HG02763 (cell line): ENCODE measurements at regions not wholly inside any gene's neighbourhood (a gene's known extent, or its start where the extent isn't known, plus 50 kb on each side); places are given as distances from the start of the nearest gene placed in this dataset.

Experiments used
- ATAC-seq: cut with Tn5 transposase; IDR thresholded peaks from one replicate; pipeline ENCODE4 v1.9.1; 2021; ENCODE audit warnings: mild to moderate bottlenecking, moderate library complexity; ENCODE audit not compliant: unreplicated experiment

- ATAC-seq: no peak
Observed at GRCh38 chr11:112507281-112507680, 246.6 kb upstream of the PLET1 start.

- ATAC-seq: no peak
Observed at GRCh38 chr11:112508750-112509149, 248.1 kb upstream of the PLET1 start.

- ATAC-seq: no peak
Observed at GRCh38 chr11:112509300-112509699, 248.6 kb upstream of the PLET1 start.

GRCh38 chr11:112511271-112511670 lies 250.6 kb upstream of the PLET1 start:
- no peak for ATAC-seq

- ATAC-seq: no peak
Observed at GRCh38 chr11:112511911-112512310, 251.3 kb upstream of the PLET1 start.

GRCh38 chr11:112513417-112513816 lies 252.8 kb upstream of the PLET1 start:
- no peak for ATAC-seq

- ATAC-seq: no peak
Observed at GRCh38 chr11:112514011-112514740, 253.5 kb upstream of the PLET1 start.

- ATAC-seq: no peak
Observed at GRCh38 chr11:112516261-112516660, 255.6 kb upstream of the PLET1 start.

GRCh38 chr11:112516755-112517154 lies 256.1 kb upstream of the PLET1 start:
- no peak for ATAC-seq

- ATAC-seq: no peak
Observed at GRCh38 chr11:112518371-112518770, 257.7 kb upstream of the PLET1 start.

GRCh38 chr11:112519751-112520150 lies 259.1 kb upstream of the PLET1 start:
- ATAC-seq: no peak

- no peak for ATAC-seq
Observed at GRCh38 chr11:112520354-112520753, 259.7 kb upstream of the PLET1 start.

- ATAC-seq: no peak
Observed at GRCh38 chr11:112522536-112522935, 261.9 kb upstream of the PLET1 start.

GRCh38 chr11:112523031-112523430 lies 262.4 kb upstream of the PLET1 start:
- ATAC-seq: no peak

GRCh38 chr11:112523477-112523876 lies 262.8 kb upstream of the PLET1 start:
- no peak for ATAC-seq

GRCh38 chr11:112523951-112524350 lies 263.3 kb upstream of the PLET1 start:
- no peak for ATAC-seq

GRCh38 chr11:112524798-112525197 lies 264.1 kb upstream of the PLET1 start:
- ATAC-seq: no peak

- no peak for ATAC-seq
Observed at GRCh38 chr11:112525270-112525669, 264.6 kb upstream of the PLET1 start.

- ATAC-seq: no peak
Observed at GRCh38 chr11:112525844-112526590, 265.4 kb upstream of the PLET1 start.

GRCh38 chr11:112526699-112527416 lies 266.2 kb upstream of the PLET1 start:
- no peak for ATAC-seq

GRCh38 chr11:112529071-112529470 lies 268.4 kb upstream of the PLET1 start:
- no peak for ATAC-seq

GRCh38 chr11:112532506-112532905 lies 271.8 kb upstream of the PLET1 start:
- no peak for ATAC-seq
